ENCODE measurements at regions not wholly inside any gene's neighbourhood (a gene's known extent, or its start where the extent isn't known, plus 50 kb on each side); places are given as distances from the start of the nearest gene placed in this dataset.

- DNase-seq, result no peak
Measured at GRCh38 chr14:97215263-97215969, 418.2 kb downstream of the VRK1 start.

GRCh38 chr14:97217111-97217885 is 420.1 kb downstream of the VRK1 start:
- no peak for DNase-seq

- no peak for DNase-seq
Measured at GRCh38 chr14:97218274-97218673, 421.1 kb downstream of the VRK1 start.

GRCh38 chr14:97218691-97219430 is 421.7 kb downstream of the VRK1 start:
- DNase-seq, result peak; percentile 31

DNA sequence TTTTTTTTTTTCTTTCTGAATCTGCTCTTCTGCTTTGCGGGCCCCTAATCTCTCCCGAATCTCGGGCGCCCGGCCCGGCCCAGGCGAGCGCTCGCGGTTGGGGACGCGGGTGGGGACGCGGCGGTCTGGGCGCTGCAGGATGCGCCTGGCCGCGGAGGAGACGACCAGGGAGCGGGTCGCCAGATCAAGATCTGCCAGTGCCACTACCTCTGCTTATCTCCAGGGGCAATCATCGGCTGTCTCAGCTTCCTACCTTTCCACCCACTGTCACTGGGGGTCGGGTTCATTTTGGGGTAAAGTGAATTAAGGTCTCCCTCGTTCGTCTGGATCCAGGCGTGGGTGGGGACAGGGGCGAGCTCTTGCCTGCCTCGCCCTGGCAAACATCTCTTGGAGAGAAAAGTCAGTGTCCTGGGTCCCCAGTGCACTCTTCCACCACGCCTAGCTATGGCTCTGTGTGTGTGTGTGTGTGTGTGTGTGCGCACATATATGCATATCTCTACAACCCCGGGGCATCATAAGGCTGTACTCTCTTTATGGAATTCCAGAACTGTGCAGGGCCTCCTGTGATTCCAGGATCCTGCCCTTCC is 422.3 kb downstream of the VRK1 start:
- no peak for DNase-seq

DNA sequence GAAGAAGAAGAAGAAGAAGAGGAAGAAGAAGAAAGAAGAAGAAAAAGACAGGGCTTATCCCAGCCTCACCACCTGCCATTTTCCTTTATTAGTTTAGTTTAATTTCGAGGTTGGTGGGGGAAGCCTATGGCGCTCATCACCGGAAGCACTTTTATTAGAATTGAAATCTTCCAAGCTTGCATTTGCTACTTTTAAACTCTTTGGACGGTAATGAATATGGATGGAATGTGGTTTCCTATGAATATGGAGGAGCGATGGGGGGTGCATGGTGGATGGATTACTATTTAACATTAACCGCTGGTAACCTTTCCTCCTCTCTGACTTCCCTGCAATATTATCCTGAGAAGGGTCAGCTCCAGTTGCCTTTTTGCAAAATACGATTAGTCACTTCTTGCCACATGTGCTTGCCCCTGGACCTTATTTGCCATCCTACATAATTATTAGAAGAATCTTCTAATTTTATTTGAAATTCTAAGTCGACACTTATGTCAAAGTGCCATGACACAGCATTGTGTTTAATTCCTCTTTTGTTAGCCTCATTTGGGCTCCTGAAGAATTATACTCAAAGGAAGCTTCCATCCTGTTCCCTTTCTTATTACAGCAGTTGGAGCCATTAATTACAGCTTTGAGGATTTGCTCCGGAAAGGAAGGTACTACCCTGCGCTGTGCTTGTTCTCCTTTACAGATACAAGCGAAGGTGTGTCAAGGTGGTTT is 424.5 kb downstream of the VRK1 start:
- no peak for DNase-seq

DNA sequence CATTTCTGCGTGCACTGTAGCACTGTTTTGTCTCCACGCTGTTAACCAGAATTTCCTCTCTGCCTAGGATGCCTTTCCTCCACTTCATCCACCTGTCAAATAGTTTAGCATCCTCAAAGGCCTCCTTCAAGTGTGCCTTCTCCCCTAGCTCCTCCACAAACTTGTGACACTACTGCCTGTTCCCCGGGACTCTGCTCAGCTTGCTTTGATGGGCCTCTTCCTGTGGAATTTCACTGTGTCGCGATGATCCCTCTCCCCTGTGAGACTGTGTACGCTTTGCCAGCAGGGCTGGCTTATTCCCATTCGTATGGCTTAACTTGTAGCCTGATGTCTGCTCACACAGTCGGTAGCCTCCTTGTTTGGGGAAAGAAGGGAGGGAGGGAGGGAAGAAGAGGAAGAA is 426.8 kb downstream of the VRK1 start:
- DNase-seq, result no peak

GRCh38 chr14:97230051-97230450 is 432.9 kb downstream of the VRK1 start:
- no peak for DNase-seq

DNA sequence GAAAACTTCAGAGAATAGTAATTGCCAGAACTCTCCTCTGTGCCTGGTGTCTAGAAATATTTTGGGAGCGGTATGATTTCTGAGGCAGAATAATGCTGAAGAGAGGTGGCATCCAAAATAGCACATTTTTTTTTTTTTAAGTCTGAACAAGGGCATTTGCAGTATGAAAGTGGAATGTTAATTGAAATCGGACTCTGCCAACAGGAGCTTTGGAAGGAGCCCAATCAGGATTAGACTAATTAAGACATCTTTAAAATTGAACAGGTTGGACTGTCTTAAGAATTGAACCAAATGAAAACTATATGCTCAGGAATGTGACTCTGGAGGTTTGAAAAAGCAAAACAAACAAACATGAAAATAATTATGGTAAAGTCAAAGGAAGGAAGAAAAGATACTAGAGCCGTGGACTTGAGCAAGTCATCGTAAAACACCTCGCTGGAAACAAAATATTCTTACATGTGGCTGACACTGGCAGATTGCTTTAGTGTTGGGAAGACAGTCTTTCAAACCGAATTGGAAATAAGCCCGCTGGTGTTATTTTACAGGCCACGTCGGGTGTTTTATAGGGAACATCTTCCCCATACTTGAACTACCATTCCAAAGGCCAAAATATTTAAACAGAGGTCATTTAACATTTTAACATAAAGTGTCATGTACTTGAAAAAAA is 436.3 kb downstream of the VRK1 start:
- DNase-seq, result no peak

DNA sequence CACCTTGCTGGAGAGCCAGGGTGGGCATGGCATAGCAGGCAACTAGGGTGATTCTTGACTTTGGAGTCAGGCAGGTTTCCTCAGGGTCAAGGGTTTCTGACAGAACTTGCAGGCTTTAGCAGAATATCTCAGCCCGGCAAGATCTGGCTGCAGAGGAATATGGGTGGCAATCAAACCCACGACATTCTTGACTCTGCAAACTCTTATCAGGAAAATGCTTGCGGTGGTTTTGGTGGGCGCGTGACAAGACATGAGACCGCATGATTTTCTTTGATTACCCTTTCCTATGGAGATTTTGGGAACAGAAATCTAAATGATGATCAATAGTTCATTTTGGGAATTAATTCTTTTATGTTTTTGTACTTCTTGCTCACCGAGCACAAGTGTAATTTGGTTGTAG is 449.5 kb downstream of the VRK1 start:
- no peak for DNase-seq

GRCh38 chr14:97248973-97249372 is 451.8 kb downstream of the VRK1 start:
- DNase-seq, result no peak

GRCh38 chr14:97250931-97251330 is 453.7 kb downstream of the VRK1 start:
- no peak for DNase-seq

DNA sequence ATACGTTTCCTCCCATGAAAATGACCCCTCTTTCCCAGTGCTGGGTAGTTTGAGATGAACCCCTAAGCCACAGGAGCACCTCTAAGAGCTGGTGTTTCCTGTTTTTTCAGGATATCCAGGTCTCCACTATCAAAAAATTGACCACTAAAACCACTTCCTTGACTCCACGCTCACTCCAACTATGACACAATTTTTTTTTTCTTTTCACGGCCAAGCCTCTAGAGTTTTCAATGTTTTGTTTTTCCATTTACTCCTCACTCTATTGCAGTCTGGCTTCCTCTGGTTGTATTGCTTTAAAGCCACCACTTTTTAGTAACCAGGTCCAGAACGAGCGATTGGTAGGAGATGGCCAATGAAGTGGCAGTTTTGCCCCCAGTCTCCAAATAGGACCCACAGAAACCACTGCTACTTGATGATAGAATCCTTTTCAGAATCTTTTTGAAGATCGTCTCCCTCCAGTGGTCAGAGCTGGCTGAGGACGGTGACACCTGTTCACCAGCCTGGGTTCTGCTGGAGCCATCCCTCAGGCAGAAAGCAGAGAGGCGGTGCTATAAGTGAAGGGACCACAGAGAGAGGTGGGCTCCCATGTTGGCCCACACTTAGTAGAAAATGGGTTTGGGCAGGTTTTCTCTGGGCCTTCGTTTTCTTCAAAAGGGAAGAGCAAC is 454.4 kb downstream of the VRK1 start:
- DNase-seq, result no peak

GRCh38 chr14:97253756-97254155 is 456.6 kb downstream of the VRK1 start:
- DNase-seq, result no peak

DNA sequence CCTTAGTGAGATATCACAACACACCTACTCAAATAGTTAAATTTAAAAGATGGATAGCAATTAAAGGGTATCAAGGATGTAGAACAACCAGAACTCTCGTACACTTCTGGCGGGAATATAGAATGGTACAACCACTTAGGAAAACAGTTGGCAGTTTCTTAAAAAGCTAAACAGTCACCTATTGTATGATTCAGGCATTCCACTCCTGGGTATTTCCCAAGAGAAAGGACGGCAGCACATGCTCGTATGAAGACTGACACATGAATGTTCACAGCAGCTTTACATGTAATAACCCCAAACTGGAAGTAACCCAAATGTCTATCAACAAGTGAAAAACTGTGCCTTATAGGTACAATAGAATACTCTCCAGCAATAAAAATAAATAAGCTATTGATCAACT is 465.2 kb downstream of the VRK1 start:
- no peak for DNase-seq

DNA sequence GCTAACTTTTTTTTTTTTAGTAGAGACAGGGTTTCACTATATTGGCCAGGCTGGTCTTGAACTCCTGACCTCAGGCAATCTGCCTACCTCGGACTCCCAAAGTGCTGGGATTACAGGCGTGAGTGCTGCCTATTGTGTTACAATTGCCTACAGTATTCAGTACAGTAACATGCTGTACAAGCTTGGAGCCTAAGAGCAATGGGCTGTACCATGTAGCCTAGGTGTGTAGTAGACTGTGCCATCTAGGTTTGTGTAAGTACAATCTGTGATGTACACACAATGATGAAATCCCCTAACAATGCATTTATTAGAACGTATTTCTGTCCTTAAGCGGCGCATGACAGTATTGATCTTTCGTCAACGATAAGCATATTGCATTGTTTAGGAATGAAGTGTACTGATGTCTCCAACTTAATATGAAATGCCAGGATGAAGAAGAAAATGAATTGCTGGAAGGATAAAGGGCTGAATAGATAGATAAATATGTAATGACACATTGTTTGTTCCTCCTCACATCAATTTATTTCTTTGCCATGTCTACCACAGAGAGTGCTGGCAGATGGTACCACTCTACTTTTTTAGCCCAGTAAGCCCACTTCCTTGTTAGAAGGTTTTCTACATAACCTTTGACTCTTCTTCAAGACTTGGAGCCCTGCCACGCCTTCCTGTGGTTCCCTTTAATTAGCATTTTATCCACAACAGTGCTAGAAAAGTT is 467.5 kb downstream of the VRK1 start:
- DNase-seq, result no peak

GRCh38 chr14:97266653-97267052 is 469.5 kb downstream of the VRK1 start:
- no peak for DNase-seq

DNA sequence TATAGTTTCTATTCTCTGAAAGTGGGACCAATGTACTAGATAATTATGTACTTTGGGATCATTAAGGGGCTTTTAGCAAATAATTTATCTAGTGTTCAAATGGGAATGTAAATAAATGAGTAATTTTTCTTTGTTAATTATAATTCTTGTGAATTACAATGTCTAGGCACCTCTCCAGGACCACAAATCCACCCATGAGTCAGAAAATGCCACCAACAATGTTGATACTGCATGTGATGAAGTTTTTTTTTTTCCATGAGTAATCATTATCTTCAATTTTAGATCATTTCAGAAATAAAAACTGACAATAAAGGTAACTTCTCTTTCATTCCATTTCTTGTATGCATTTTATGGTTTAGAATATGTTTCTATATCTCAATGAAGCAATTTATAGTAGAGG is 470.3 kb downstream of the VRK1 start:
- no peak for DNase-seq

DNA sequence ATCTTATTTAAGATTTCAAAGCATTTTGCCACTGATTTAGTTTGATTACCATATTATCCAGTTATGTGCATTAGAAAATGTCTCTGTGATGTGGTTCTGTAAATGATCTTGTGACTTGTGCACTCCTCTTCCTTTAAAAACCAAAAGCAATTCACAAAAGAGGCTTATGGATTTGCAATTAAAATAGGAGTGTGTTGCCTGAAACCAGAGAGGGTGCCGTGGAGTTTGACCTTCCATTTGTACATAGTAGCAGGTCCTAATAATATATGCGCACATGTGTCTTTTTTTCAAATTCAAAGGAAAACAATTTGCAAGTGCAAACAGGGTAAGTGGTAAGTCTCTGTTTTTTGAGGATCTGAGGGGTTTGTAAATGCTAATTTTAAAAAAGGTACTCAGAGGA is 470.9 kb downstream of the VRK1 start:
- no peak for DNase-seq

GRCh38 chr14:97270308-97270707 is 473.1 kb downstream of the VRK1 start:
- no peak for DNase-seq

DNA sequence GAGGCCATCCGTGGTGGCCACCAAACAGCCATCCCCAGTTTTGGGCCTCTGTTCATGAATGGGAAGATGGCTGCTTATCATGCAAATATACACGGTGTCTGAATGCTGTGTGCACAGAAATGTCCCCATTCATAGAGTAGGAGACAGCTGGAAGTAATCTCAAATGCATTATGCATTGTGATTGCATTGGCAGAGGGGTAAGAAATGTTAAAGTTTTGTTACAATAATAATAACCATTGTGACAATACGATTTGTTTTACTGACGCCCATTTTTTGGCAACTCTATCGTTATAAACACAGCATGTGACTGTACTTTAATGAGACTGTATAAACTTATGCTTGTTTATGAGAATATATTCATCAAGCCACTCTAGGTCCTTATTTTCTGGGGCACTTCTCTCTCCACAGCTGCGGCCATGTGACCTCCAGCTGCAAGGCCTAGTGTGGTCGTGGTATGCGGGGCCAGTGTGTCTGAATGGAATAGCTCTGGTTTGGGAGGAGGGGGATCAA is 474.3 kb downstream of the VRK1 start:
- no peak for DNase-seq

Measured in right hindlimb (tissue), 1 donor.